Thoracic aorta (tissue), 2 donors: ENCODE measurements at regions not wholly inside any gene's neighbourhood (a gene's known extent, or its start where the extent isn't known, plus 50 kb on each side); places are given as distances from the start of the nearest gene placed in this dataset.

Experiments used
- ATAC-seq: fragments of 150-250 bp; one replicate; pipeline ENCODE4 v1.8.0; 2017; ENCODE audit warnings: low read depth; ENCODE audit not compliant: insufficient number of reproducible peaks, low FRiP score
- DNase-seq: peaks from one replicate; pipeline ENCODE4 v3.0.0-alpha.2; 2020; ENCODE audit warnings: low spot score
- H3K27ac ChIP-seq, 2 donors: fragments of 200-600 bp; sonication (generic); 1 replicate in 1 of 2; 2 replicates in 1 of 2; pipeline ENCODE4 v1.5.1; 2016; ENCODE audit warnings: mild to moderate bottlenecking in 2 of 2, moderate library complexity in 2 of 2
- H3K27me3 ChIP-seq: fragments of 200-600 bp; sonication (generic); replicated peaks from 2 replicates; pipeline ENCODE4 v1.6.0; 2016; ENCODE audit warnings: mild to moderate bottlenecking; ENCODE audit not compliant: insufficient read depth
- H3K36me3 ChIP-seq: fragments of 200-600 bp; sonication (generic); one replicate; pipeline ENCODE4 v1.5.1; 2016
- H3K4me1 ChIP-seq, 2 donors: fragments of 200-600 bp; sonication (generic); 1 replicate in 1 of 2; 2 replicates in 1 of 2; pipeline versions ENCODE4 v1.5.1 to v1.6.0; 2016; ENCODE audit warnings: low read depth in 2 of 2, mild to moderate bottlenecking in 1 of 2; ENCODE audit not compliant: control insufficient read depth in 1 of 2
- H3K4me3 ChIP-seq: fragments of 200-600 bp; sonication (generic); 2 replicates; pipeline ENCODE4 v1.5.1; 2016; ENCODE audit warnings: mild to moderate bottlenecking
- H3K9me3 ChIP-seq: fragments of 200-600 bp; sonication (generic); 2 replicates; pipeline ENCODE4 v1.5.1; 2016
- TF ChIP-seq, protein P1 (sequence below): fragments of 200-600 bp; sonication (generic); IDR thresholded peaks from one replicate; pipeline ENCODE4 v1.5.1; 2019; ENCODE audit warnings: antibody characterized with exemption

DNA sequence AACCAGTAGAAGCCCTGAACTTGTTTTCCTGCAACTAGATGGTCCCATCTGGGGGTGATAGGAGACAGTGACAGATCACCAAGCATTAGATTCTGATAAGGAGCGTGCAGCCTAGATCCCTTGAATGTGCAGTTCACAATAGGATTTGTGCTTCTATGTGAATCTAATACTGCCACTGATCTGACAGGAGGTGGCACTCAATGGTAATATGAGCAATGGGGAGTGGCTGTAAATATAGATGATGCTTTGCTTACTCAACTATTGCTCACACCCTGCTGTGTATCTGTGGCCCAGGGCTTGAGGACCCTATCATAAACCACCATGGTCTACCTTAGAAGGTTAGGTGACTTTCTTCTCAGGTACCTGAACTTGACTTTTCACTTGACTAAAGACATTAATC lies 417.1 kb upstream of the ARHGEF26 start:
- no peak for ATAC-seq
- no peak for DNase-seq

DNA sequence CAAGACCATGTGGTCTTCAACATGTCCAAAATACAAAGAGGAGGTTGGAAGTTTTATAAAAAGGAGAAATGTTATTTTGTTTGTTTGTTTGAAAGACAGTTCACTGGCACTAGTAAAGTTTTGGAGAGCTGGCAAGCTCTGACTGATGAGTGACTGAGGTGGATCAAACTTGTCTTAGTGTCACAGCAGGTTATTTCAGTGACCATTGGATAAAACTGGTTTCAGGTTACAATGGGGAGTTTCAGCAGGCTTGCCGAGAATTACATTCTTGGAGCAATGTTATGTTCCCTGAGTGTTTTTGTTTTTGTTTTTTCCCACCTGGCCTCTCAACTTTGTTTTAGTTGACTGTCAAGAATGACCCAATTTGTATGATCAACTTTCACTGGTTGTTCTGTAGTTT lies 414.5 kb upstream of the ARHGEF26 start:
- Histone ChIP-seq H3K27me3 (no peaks in the 10 kb centered on the region), H3K36me3 (no peaks in the 10 kb centered on the region), H3K4me3 (no peak overlapping the region), H3K9me3 (no peaks in the 10 kb centered on the region), H3K4me1 (no peaks in the 10 kb centered on the region), H3K27ac (no peak overlapping the region)
- TF ChIP-seq, protein P1, sequence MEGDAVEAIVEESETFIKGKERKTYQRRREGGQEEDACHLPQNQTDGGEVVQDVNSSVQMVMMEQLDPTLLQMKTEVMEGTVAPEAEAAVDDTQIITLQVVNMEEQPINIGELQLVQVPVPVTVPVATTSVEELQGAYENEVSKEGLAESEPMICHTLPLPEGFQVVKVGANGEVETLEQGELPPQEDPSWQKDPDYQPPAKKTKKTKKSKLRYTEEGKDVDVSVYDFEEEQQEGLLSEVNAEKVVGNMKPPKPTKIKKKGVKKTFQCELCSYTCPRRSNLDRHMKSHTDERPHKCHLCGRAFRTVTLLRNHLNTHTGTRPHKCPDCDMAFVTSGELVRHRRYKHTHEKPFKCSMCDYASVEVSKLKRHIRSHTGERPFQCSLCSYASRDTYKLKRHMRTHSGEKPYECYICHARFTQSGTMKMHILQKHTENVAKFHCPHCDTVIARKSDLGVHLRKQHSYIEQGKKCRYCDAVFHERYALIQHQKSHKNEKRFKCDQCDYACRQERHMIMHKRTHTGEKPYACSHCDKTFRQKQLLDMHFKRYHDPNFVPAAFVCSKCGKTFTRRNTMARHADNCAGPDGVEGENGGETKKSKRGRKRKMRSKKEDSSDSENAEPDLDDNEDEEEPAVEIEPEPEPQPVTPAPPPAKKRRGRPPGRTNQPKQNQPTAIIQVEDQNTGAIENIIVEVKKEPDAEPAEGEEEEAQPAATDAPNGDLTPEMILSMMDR = no peak
- DNase-seq = no peak
- no peak for ATAC-seq

More for the DNA sequence above, 417.1 kb upstream of the ARHGEF26 start:
- Histone ChIP-seq H3K36me3 (no peaks in the 10 kb centered on the region), H3K4me3 (no peak overlapping the region), H3K27ac (no peak overlapping the region), H3K27me3 (no peaks in the 10 kb centered on the region), H3K9me3 (no peaks in the 10 kb centered on the region), H3K4me1 (no peaks in the 10 kb centered on the region)
- TF ChIP-seq, protein P1 = no peak

DNA sequence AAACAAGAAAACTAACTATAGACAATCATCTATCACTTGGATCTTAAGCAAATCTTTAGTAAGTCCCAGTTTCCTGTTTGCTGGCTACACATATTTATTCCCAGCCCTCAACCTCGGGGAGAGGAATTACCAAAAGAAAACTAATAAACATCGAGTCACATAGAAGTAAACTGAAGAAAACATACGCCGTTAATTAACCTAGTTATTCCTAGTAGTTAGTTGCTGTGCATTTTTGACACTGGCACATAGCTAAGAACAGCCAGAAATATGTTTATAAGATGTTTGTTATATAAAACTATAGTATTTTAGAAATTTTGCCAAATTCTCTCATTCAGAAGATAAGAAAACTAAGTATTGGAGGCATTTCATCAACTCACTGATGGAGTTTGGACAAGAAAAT lies 407.2 kb upstream of the ARHGEF26 start:
- ATAC-seq (no peak), DNase-seq (no peak)
- H3K27ac ChIP-seq = no peak overlapping the region
- H3K4me1 ChIP-seq = no peaks in the 10 kb centered on the region
- no peaks in the 10 kb centered on the region for H3K9me3 ChIP-seq
- H3K36me3 ChIP-seq = no peaks in the 10 kb centered on the region
- no peak overlapping the region for H3K4me3 ChIP-seq
- TF ChIP-seq, protein P1 = no peak
- no peaks in the 10 kb centered on the region for H3K27me3 ChIP-seq

DNA sequence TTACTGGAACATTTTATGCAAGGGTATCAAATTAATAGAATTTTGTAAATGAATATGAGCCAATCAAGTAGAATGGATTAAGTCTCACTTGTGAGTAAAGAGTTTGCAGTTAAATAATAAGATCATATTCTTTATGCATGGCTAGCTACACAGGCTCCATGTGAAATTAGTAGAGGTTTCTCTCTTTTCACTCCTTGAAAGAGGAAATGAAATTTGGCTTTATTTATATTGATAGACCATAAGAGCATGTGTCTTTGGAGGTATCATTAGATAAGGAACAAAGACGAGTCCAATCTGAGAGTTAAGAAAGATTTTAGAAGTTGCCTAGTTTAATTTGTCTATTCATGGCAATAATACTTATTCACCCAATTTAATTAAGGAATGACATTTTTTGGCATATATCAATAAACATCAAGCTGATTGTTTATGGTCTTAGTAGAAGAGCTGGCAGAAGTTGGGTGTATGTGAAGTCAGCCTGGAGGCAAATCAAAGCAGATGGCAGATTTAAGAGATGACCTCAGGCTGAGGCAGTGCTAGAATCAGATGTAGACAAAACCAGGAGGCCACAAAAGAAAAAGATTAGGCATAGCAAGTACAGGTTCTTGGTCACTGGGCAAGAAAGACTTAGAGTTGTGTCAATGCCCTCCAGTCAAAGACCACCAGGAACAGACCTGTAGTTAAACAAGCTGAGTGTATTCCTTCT lies 406.5 kb upstream of the ARHGEF26 start:
- no peak for ATAC-seq
- no peak for DNase-seq

DNA sequence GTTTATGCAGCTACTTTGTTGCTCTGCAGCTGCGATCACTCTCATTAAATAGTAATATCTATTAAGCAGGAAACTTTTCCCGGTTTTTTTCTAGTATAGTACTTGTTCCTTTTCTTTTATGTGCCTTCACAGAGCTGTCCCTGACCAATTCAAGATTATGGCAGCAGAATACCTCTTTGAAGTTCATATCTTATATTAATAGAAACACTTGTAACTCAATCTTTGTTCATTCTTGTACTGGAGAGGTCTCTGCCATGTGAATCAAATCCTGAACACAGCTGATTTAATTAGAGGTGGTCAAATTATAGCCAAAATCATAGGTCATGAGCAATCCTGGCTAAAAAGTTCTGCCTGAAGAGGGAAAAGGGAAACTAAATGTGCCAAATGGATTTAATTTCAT lies 399.0 kb upstream of the ARHGEF26 start:
- ATAC-seq = no peak
- no peak for DNase-seq
- H3K4me1 ChIP-seq = no peaks in the 10 kb centered on the region
- H3K36me3 ChIP-seq = no peaks in the 10 kb centered on the region
- no peaks in the 10 kb centered on the region for H3K27me3 ChIP-seq
- no peak overlapping the region for H3K27ac ChIP-seq
- H3K9me3 ChIP-seq = no peaks in the 10 kb centered on the region
- TF ChIP-seq, protein P1 = no peak
- H3K4me3 ChIP-seq = no peak overlapping the region

More for the DNA sequence above, 406.5 kb upstream of the ARHGEF26 start:
- Histone ChIP-seq H3K27me3 (no peaks in the 10 kb centered on the region), H3K9me3 (no peaks in the 10 kb centered on the region), H3K4me3 (no peak overlapping the region), H3K36me3 (no peaks in the 10 kb centered on the region), H3K4me1 (no peaks in the 10 kb centered on the region), H3K27ac (no peak overlapping the region)
- TF ChIP-seq, protein P1 = no peak
